GM23338 (cell line): ENCODE measurements at regions not wholly inside any gene's neighbourhood (a gene's known extent, or its start where the extent isn't known, plus 50 kb on each side); places are given as distances from the start of the nearest gene placed in this dataset.

Experiments used
- ATAC-seq: fragments of 200-7000 bp; cut with Tn5 transposase; 3 replicates; pipeline ENCODE4 v1.9.1; 2020
- DNase-seq: peaks from one replicate; pipeline ENCODE4 v3.0.0-alpha.2; 2015; ENCODE audit warnings: low spot score
- H2AFZ ChIP-seq: fragments of 200-600 bp; sonication (generic); 2 replicates; pipeline ENCODE4 v1.8.0; 2016; ENCODE audit warnings: antibody characterized with exemption, mild to moderate bottlenecking, moderate library complexity
- H3F3A ChIP-seq: fragments of 200-600 bp; sonication (generic); replicated peaks from 2 replicates; pipeline ENCODE4 v1.8.0; 2017; ENCODE audit warnings: antibody characterized with exemption, mixed run types, low read depth
- H3K27ac ChIP-seq: fragments of 200-600 bp; sonication (generic); 2 replicates; pipeline ENCODE4 v1.6.1; 2016; ENCODE audit warnings: low read depth
- H3K27me3 ChIP-seq: fragments of 200-600 bp; sonication (generic); 2 replicates; pipeline ENCODE4 v1.8.0; 2016; ENCODE audit warnings: mild to moderate bottlenecking, mixed run types, moderate library complexity; ENCODE audit not compliant: insufficient read depth
- H3K36me3 ChIP-seq: fragments of 200-600 bp; sonication (generic); 2 replicates; pipeline ENCODE4 v1.8.0; 2016; ENCODE audit warnings: mild to moderate bottlenecking; ENCODE audit not compliant: insufficient read depth
- H3K4me1 ChIP-seq: fragments of 200-600 bp; sonication (generic); 2 replicates; pipeline ENCODE4 v1.8.0; 2016; ENCODE audit warnings: mild to moderate bottlenecking, moderate library complexity; ENCODE audit not compliant: insufficient read depth
- H3K4me2 ChIP-seq: fragments of 200-600 bp; sonication (generic); 2 replicates; pipeline ENCODE4 v1.7.1; 2017; ENCODE audit warnings: mixed run types
- H3K4me3 ChIP-seq: fragments of 200-600 bp; sonication (generic); 2 replicates; pipeline ENCODE4 v1.6.1; 2016; ENCODE audit warnings: mixed run types
- H3K79me2 ChIP-seq: fragments of 200-600 bp; sonication (generic); replicated peaks from 2 replicates; pipeline ENCODE4 v1.8.0; 2017; ENCODE audit warnings: mild to moderate bottlenecking; ENCODE audit not compliant: insufficient read depth
- H3K9me2 ChIP-seq: fragments of 200-600 bp; sonication (generic); 2 replicates; pipeline ENCODE4 v1.8.0; 2017; ENCODE audit not compliant: insufficient read depth
- H4K20me1 ChIP-seq: fragments of 200-600 bp; sonication (generic); replicated peaks from 2 replicates; pipeline ENCODE4 v1.8.0; 2017; ENCODE audit warnings: mild to moderate bottlenecking; ENCODE audit not compliant: insufficient read depth
- H3K27ac Mint-ChIP-seq: 2 replicates; pipeline ENCODE4 v1.8.0; 2020; ENCODE audit warnings: inconsistent platforms, mild to moderate bottlenecking, moderate library complexity, mixed read lengths
- H3K27me3 Mint-ChIP-seq: 3 replicates; pipeline ENCODE4 v1.8.0; 2022; ENCODE audit warnings: low read depth, mild to moderate bottlenecking, moderate library complexity, mixed read lengths, inconsistent platforms; ENCODE audit not compliant: insufficient read depth, poor library complexity
- H3K36me3 Mint-ChIP-seq: 3 replicates; pipeline ENCODE4 v1.8.0; 2021; ENCODE audit warnings: low read depth, mild to moderate bottlenecking, inconsistent platforms, moderate library complexity, mixed read lengths
- H3K4me1 Mint-ChIP-seq: 3 replicates; pipeline ENCODE4 v1.8.0; 2020; ENCODE audit warnings: mild to moderate bottlenecking, inconsistent platforms, mixed read lengths
- H3K4me3 Mint-ChIP-seq: 3 replicates; pipeline ENCODE4 v1.8.0; 2021; ENCODE audit warnings: moderate library complexity, mild to moderate bottlenecking, inconsistent platforms, mixed read lengths
- H3K9me3 Mint-ChIP-seq: 3 replicates; pipeline ENCODE4 v1.8.0; 2020; ENCODE audit warnings: moderate library complexity, mild to moderate bottlenecking, inconsistent platforms, mixed read lengths
- CREB1 ChIP-seq: fragments of 250-450 bp; sonication (Bioruptor Pico); IDR thresholded peaks from 2 replicates; pipeline ENCODE4 v1.5.0; 2020; ENCODE audit warnings: low read depth, mild to moderate bottlenecking, moderate library complexity
- EZH2 ChIP-seq: fragments of 200-600 bp; sonication (generic); IDR thresholded peaks from one replicate; pipeline ENCODE4 v1.8.0; 2017; ENCODE audit warnings: antibody characterized with exemption, mild to moderate bottlenecking, low read depth; ENCODE audit not compliant: unreplicated experiment
- EZH2phosphoT487 ChIP-seq: fragments of 200-600 bp; sonication (generic); IDR thresholded peaks from one replicate; pipeline ENCODE4 v1.8.1; 2018; ENCODE audit warnings: antibody characterized with exemption; ENCODE audit not compliant: unreplicated experiment
- JUNB ChIP-seq: IDR thresholded peaks from one replicate; pipeline ENCODE4 v1.6.1; 2016; ENCODE audit warnings: antibody characterized with exemption; ENCODE audit not compliant: unreplicated experiment
- NANOG ChIP-seq: IDR thresholded peaks from 2 replicates; pipeline ENCODE4 v1.6.1; 2016; ENCODE audit warnings: antibody characterized with exemption, borderline replicate concordance
- POLR2AphosphoS5 ChIP-seq: IDR thresholded peaks from 2 replicates; pipeline ENCODE4 v1.6.1; 2016; ENCODE audit warnings: antibody characterized with exemption, low read depth
- STAT1 ChIP-seq: IDR thresholded peaks from one replicate; pipeline ENCODE4 v1.6.1; 2016; ENCODE audit warnings: antibody characterized with exemption; ENCODE audit not compliant: unreplicated experiment
- ZNF114 ChIP-seq: fragments of 250-450 bp; sonication (Bioruptor Pico); IDR thresholded peaks from 2 replicates; pipeline ENCODE4 v1.5.0; 2020; ENCODE audit warnings: mild to moderate bottlenecking, moderate library complexity
- ZNF331 ChIP-seq: fragments of 250-450 bp; sonication (Bioruptor Pico); IDR thresholded peaks from 2 replicates; pipeline ENCODE4 v1.5.0; 2020; ENCODE audit warnings: low read depth, mild to moderate bottlenecking, moderate library complexity
- TF ChIP-seq, protein P1 (sequence below): IDR thresholded peaks from 2 replicates; pipeline ENCODE4 v1.6.1; 2016; ENCODE audit warnings: antibody characterized with exemption
- TF ChIP-seq, protein P2 (sequence below): IDR thresholded peaks from one replicate; pipeline ENCODE4 v1.6.1; 2018; ENCODE audit warnings: antibody characterized with exemption; ENCODE audit not compliant: unreplicated experiment
- TF ChIP-seq, protein P3 (sequence below): fragments of 250-450 bp; sonication (Bioruptor Pico); IDR thresholded peaks from 2 replicates; pipeline ENCODE4 v1.5.0; 2020; ENCODE audit warnings: mild to moderate bottlenecking, moderate library complexity
- TF ChIP-seq, protein P4 (sequence below), 2 experiments: fragments of 200-600 bp in 1 of 2; sonication (generic) in 1 of 2; conservative IDR thresholded peaks; 2 replicates each; pipeline versions ENCODE4 v1.5.1 to v1.6.1; 2016 to 2017; ENCODE audit warnings: antibody characterized with exemption in 2 of 2, low read depth in 2 of 2, mild to moderate bottlenecking in 2 of 2, moderate library complexity in 1 of 2

DNA sequence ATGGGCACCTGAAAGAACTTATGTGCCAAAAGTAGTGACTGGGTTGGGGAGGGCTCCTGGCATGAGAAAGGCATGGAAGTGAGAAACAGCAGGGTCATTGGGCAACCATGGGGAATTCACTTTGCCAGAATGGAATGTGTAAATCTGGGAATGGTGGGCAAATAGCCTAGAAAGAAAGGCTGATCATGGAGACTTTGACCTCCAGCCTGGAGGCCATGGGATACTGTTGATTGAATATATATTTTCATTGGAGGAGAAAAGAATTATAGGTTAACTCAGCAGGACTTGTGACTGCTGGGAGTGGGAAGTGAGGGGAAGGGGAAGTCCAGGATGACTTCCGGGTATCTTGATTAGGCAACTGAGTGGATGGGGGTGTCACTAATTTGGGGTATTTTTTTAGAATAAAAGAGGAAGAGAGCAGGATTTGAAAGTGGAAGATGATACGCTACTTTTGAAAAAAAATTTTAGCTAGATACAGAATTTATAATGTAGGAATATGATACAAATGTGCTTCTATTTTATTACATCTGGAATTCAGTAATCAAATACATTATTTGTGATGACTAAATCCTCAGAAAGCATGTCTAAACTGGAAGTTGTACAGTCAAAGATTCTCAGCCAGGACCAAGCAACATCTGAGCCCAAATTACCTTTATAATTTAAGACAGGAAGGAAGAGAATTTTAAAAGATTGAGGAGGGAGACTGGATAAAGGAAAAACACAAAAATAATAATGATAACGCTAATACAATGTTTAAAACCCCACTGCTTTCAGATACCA, 116.2 kb downstream of the GATA6 start:
- Histone ChIP-seq H3K27ac (no peak overlapping the region), H3K79me2 (no peaks in the 10 kb centered on the region), H3K4me1 (no peaks in the 10 kb centered on the region), H2AFZ (no peak overlapping the region), H3K4me2 (no peak overlapping the region), H3K36me3 (no peaks in the 10 kb centered on the region), H3K4me3 (no peak overlapping the region), H3K27me3 (no peaks in the 10 kb centered on the region), H3K9me2 (no peaks in the 10 kb centered on the region), H3F3A (no peaks in the 10 kb centered on the region), H4K20me1 (no peaks in the 10 kb centered on the region)
- Mint-ChIP-seq H3K27ac (no peak overlapping the region), H3K9me3 (no peaks in the 10 kb centered on the region), H3K27me3 (no peaks in the 10 kb centered on the region), H3K36me3 (no peaks in the 10 kb centered on the region), H3K4me1 (peaks cover 4% of the 10 kb centered on the region; the same call in 2 of the 3 replicates), H3K4me3 (no peak overlapping the region)
- no peak for DNase-seq
- TF ChIP-seq EZH2 (no peak), ZNF114 (CRISPR knock-in tag) (no peak), EZH2phosphoT487 (no peak), NANOG (no peak), JUNB (no peak), CREB1 (CRISPR knock-in tag) (no peak), ZNF331 (CRISPR knock-in tag) (no peak), POLR2AphosphoS5 (no peak), STAT1 (no peak)
- TF ChIP-seq, protein P1, sequence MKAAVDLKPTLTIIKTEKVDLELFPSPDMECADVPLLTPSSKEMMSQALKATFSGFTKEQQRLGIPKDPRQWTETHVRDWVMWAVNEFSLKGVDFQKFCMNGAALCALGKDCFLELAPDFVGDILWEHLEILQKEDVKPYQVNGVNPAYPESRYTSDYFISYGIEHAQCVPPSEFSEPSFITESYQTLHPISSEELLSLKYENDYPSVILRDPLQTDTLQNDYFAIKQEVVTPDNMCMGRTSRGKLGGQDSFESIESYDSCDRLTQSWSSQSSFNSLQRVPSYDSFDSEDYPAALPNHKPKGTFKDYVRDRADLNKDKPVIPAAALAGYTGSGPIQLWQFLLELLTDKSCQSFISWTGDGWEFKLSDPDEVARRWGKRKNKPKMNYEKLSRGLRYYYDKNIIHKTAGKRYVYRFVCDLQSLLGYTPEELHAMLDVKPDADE = no peak
- TF ChIP-seq, protein P2, sequence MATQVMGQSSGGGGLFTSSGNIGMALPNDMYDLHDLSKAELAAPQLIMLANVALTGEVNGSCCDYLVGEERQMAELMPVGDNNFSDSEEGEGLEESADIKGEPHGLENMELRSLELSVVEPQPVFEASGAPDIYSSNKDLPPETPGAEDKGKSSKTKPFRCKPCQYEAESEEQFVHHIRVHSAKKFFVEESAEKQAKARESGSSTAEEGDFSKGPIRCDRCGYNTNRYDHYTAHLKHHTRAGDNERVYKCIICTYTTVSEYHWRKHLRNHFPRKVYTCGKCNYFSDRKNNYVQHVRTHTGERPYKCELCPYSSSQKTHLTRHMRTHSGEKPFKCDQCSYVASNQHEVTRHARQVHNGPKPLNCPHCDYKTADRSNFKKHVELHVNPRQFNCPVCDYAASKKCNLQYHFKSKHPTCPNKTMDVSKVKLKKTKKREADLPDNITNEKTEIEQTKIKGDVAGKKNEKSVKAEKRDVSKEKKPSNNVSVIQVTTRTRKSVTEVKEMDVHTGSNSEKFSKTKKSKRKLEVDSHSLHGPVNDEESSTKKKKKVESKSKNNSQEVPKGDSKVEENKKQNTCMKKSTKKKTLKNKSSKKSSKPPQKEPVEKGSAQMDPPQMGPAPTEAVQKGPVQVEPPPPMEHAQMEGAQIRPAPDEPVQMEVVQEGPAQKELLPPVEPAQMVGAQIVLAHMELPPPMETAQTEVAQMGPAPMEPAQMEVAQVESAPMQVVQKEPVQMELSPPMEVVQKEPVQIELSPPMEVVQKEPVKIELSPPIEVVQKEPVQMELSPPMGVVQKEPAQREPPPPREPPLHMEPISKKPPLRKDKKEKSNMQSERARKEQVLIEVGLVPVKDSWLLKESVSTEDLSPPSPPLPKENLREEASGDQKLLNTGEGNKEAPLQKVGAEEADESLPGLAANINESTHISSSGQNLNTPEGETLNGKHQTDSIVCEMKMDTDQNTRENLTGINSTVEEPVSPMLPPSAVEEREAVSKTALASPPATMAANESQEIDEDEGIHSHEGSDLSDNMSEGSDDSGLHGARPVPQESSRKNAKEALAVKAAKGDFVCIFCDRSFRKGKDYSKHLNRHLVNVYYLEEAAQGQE = no peak
- TF ChIP-seq, protein P3, sequence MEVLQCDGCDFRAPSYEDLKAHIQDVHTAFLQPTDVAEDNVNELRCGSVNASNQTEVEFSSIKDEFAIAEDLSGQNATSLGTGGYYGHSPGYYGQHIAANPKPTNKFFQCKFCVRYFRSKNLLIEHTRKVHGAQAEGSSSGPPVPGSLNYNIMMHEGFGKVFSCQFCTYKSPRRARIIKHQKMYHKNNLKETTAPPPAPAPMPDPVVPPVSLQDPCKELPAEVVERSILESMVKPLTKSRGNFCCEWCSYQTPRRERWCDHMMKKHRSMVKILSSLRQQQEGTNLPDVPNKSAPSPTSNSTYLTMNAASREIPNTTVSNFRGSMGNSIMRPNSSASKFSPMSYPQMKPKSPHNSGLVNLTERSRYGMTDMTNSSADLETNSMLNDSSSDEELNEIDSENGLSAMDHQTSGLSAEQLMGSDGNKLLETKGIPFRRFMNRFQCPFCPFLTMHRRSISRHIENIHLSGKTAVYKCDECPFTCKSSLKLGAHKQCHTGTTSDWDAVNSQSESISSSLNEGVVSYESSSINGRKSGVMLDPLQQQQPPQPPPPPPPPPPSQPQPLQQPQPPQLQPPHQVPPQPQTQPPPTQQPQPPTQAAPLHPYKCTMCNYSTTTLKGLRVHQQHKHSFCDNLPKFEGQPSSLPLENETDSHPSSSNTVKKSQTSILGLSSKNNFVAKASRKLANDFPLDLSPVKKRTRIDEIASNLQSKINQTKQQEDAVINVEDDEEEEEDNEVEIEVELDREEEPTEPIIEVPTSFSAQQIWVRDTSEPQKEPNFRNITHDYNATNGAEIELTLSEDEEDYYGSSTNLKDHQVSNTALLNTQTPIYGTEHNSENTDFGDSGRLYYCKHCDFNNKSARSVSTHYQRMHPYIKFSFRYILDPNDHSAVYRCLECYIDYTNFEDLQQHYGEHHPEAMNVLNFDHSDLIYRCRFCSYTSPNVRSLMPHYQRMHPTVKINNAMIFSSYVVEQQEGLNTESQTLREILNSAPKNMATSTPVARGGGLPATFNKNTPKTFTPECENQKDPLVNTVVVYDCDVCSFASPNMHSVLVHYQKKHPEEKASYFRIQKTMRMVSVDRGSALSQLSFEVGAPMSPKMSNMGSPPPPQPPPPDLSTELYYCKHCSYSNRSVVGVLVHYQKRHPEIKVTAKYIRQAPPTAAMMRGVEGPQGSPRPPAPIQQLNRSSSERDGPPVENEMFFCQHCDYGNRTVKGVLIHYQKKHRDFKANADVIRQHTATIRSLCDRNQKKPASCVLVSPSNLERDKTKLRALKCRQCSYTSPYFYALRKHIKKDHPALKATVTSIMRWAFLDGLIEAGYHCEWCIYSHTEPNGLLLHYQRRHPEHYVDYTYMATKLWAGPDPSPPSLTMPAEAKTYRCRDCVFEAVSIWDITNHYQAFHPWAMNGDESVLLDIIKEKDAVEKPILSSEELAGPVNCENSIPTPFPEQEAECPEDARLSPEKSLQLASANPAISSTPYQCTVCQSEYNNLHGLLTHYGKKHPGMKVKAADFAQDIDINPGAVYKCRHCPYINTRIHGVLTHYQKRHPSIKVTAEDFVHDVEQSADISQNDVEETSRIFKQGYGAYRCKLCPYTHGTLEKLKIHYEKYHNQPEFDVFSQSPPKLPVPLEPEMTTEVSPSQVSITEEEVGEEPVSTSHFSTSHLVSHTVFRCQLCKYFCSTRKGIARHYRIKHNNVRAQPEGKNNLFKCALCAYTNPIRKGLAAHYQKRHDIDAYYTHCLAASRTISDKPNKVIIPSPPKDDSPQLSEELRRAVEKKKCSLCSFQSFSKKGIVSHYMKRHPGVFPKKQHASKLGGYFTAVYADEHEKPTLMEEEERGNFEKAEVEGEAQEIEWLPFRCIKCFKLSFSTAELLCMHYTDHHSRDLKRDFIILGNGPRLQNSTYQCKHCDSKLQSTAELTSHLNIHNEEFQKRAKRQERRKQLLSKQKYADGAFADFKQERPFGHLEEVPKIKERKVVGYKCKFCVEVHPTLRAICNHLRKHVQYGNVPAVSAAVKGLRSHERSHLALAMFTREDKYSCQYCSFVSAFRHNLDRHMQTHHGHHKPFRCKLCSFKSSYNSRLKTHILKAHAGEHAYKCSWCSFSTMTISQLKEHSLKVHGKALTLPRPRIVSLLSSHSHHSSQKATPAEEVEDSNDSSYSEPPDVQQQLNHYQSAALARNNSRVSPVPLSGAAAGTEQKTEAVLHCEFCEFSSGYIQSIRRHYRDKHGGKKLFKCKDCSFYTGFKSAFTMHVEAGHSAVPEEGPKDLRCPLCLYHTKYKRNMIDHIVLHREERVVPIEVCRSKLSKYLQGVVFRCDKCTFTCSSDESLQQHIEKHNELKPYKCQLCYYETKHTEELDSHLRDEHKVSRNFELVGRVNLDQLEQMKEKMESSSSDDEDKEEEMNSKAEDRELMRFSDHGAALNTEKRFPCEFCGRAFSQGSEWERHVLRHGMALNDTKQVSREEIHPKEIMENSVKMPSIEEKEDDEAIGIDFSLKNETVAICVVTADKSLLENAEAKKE (CRISPR knock-in tag) = no peak
- TF ChIP-seq, protein P4, sequence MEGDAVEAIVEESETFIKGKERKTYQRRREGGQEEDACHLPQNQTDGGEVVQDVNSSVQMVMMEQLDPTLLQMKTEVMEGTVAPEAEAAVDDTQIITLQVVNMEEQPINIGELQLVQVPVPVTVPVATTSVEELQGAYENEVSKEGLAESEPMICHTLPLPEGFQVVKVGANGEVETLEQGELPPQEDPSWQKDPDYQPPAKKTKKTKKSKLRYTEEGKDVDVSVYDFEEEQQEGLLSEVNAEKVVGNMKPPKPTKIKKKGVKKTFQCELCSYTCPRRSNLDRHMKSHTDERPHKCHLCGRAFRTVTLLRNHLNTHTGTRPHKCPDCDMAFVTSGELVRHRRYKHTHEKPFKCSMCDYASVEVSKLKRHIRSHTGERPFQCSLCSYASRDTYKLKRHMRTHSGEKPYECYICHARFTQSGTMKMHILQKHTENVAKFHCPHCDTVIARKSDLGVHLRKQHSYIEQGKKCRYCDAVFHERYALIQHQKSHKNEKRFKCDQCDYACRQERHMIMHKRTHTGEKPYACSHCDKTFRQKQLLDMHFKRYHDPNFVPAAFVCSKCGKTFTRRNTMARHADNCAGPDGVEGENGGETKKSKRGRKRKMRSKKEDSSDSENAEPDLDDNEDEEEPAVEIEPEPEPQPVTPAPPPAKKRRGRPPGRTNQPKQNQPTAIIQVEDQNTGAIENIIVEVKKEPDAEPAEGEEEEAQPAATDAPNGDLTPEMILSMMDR (conservative IDR thresholded peaks at IDR 0.05; ENCODE audit: low read depth in 2 of 2) = no peak
- ATAC-seq = no peak
